CD4-positive, CD25-positive, alpha-beta regulatory T cell (primary cell): ENCODE measurements at regions not wholly inside any gene's neighbourhood (a gene's known extent, or its start where the extent isn't known, plus 50 kb on each side); places are given as distances from the start of the nearest gene placed in this dataset.
A peak's percentile ranks its signal among the peaks of the same experiment; 100 is the strongest.
"Not testable (repeated sequence)": the region's sequence is repeated elsewhere in the genome, so short reads cannot be mapped to it uniquely, and the experiment has no call there.

Experiments used
- ATAC-seq, 2 donors: fragments of 150-1000 bp; cut with Tn5 transposase; one replicate each; pipeline ENCODE4 v1.10.0; 2021; ENCODE audit warnings: low read depth in 2 of 2, moderate number of reproducible peaks in 2 of 2, moderate library complexity in 1 of 2
- DNase-seq, 3 donors: peaks; one replicate each; pipeline versions ENCODE4 v3.0.0 to v3.0.0-alpha.2; 2012 to 2022; ENCODE audit warnings: mixed read lengths in 1 of 3
- H3K27ac ChIP-seq: one replicate; pipeline ENCODE4 v1.7.0; 2013; ENCODE audit warnings: mild to moderate bottlenecking, low read length; ENCODE audit not compliant: insufficient read depth, poor library complexity, severe bottlenecking
- H3K27me3 ChIP-seq: one replicate; pipeline ENCODE4 v1.7.0; 2013; ENCODE audit warnings: low read length; ENCODE audit not compliant: control insufficient read depth, insufficient read depth
- H3K36me3 ChIP-seq: one replicate; pipeline ENCODE4 v1.7.0; 2013; ENCODE audit warnings: mild to moderate bottlenecking, low read length, moderate library complexity; ENCODE audit not compliant: control insufficient read depth, insufficient read depth
- H3K4me1 ChIP-seq: 2 replicates; pipeline ENCODE4 v1.7.0; 2013; ENCODE audit warnings: mild to moderate bottlenecking, low read length; ENCODE audit not compliant: insufficient read depth, control insufficient read depth, poor library complexity, severe bottlenecking
- H3K4me3 ChIP-seq: one replicate; pipeline ENCODE4 v1.7.0; 2013; ENCODE audit warnings: low read depth, mild to moderate bottlenecking, low read length, moderate library complexity
- H3K9me3 ChIP-seq, 2 experiments: 1 replicate in 1 of 2; 2 replicates in 1 of 2; pipeline ENCODE4 v1.7.0; 2013; ENCODE audit warnings: low read length in 2 of 2, mild to moderate bottlenecking in 1 of 2, moderate library complexity in 1 of 2; ENCODE audit not compliant: control insufficient read depth in 2 of 2
- H3K27ac Mint-ChIP-seq, 3 donors: one replicate each; pipeline ENCODE4 v1.8.0; 2020 to 2022; ENCODE audit warnings: mild to moderate bottlenecking in 3 of 3, mixed read lengths in 3 of 3, moderate library complexity in 2 of 3
- H3K27me3 Mint-ChIP-seq: one replicate; pipeline ENCODE4 v1.8.0; 2022; ENCODE audit warnings: mild to moderate bottlenecking, mixed read lengths
- H3K36me3 Mint-ChIP-seq: one replicate; pipeline ENCODE4 v1.8.0; 2020; ENCODE audit warnings: mixed read lengths
- H3K4me1 Mint-ChIP-seq, 4 donors: one replicate each; pipeline ENCODE4 v1.8.0; 2020 to 2022; ENCODE audit warnings: mixed read lengths in 4 of 4, mild to moderate bottlenecking in 1 of 4
- H3K4me3 Mint-ChIP-seq, 4 donors: one replicate each; pipeline ENCODE4 v1.8.0; 2020 to 2022; ENCODE audit warnings: mild to moderate bottlenecking in 4 of 4, mixed read lengths in 4 of 4, moderate library complexity in 3 of 4
- H3K9me3 Mint-ChIP-seq, 7 donors: one replicate each; pipeline ENCODE4 v1.8.0; 2020 to 2022; ENCODE audit warnings: mixed read lengths in 7 of 7, mild to moderate bottlenecking in 3 of 7, moderate library complexity in 2 of 7

DNA sequence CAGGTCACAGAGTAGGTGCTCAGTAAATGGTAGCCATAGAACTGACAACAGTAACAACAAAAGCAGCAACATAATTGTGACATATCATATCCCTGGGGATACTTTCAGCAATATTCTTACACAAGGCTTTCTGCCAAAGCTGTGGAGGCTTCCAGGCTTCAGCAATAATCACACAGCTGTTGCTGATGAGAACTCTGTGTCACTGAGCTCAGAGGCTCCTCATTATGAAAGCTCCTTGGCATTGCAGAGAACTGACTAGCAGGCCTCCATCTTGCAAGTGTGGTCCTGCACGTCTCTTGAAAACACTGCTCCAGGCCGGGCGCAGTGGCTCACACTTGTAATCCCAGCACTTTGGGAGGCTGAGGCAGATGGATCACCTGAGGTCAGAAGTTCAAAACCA is 97.3 kb upstream of the BTG1 start:
- Histone ChIP-seq H3K9me3 (no peaks in the 10 kb centered on the region), H3K36me3 (no peaks in the 10 kb centered on the region), H3K27me3 (no peaks in the 10 kb centered on the region), H3K27ac (no peak overlapping the region), H3K4me3 (no peak overlapping the region), H3K4me1 (no peaks in the 10 kb centered on the region)
- Mint-ChIP-seq H3K4me3 (no peak overlapping the region), H3K9me3 (peaks cover 0 to 4% (median 0%) of the 10 kb centered on the region in 7 donors), H3K4me1 (peaks cover 0 to 13% (median 1%) of the 10 kb centered on the region in 4 donors), H3K27me3 (no peaks in the 10 kb centered on the region), H3K27ac (no peak overlapping the region), H3K36me3 (no peaks in the 10 kb centered on the region)
- no peak for ATAC-seq
- no peak for DNase-seq

DNA sequence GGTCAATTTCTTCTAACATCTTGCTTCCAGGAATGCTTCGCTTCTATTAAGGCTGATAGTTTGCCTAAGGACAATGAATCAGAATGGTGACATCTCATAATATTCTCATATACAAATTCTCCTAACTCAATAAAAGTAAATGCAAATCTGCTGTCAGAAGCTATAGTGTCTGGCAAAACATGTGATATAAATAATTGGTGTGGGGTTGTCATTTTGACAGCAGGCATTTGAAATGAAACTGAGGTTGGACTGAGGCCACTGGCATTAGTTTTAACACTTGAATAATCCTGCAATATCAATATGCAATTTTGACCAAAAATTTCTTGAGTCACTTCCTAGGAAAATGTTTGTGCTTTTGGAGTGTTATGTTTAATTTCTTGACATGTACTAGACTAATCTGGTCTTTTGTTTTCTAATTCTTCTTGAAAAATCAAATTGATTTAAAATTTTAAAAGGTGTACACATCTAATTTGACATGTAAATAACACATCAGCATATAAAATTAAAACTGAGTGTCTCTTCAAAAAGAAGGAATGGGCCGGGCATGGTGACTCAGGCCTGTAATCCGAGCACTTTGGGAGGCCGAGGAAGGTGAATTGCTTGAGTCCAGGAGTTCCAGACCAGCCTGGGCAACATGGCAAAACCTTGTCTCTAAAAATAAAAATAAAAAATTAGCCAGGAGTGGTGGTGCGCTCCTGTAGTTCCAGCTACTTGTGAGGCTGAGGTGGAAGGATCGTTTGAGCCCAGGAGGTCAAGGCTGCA is 92.3 kb upstream of the BTG1 start:
- H3K27ac Mint-ChIP-seq = peak overlapping the region in 2 of 3 donors; percentile 9 to 40
- H3K36me3 ChIP-seq = no peaks in the 10 kb centered on the region
- H3K4me3 ChIP-seq = no peak overlapping the region
- H3K4me3 Mint-ChIP-seq = no peak overlapping the region
- no peaks in the 10 kb centered on the region for H3K36me3 Mint-ChIP-seq
- H3K4me1 ChIP-seq = no peaks in the 10 kb centered on the region
- H3K27me3 Mint-ChIP-seq = no peaks in the 10 kb centered on the region
- no peaks in the 10 kb centered on the region for H3K9me3 Mint-ChIP-seq
- ATAC-seq (no peak), DNase-seq (no peak)
- no peaks in the 10 kb centered on the region for H3K27me3 ChIP-seq
- H3K9me3 ChIP-seq = no peaks in the 10 kb centered on the region
- no peak overlapping the region for H3K27ac ChIP-seq
- H3K4me1 Mint-ChIP-seq = peaks cover 5 to 17% (median 8%) of the 10 kb centered on the region in 4 donors

DNA sequence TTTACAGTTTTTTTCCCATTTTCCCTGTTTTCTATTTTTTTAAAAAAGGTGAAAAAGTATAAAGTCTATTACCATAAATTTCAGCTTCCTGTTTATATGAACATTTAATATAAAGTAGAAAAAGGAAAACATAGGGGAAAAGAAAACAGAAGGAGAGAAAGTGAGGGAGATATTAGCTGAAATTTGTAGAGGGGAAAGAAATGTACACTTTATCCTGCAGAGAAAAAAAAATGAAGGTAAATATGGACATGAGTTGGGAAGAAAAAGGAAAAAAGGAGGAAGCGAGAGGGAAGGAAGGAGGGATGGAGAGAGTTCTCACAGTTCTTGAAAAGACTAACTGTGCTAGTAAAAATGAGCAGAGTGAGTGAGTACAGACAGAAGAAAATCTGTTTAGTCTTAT is 91.6 kb upstream of the BTG1 start:
- H3K4me3 Mint-ChIP-seq = no peak overlapping the region

DNA sequence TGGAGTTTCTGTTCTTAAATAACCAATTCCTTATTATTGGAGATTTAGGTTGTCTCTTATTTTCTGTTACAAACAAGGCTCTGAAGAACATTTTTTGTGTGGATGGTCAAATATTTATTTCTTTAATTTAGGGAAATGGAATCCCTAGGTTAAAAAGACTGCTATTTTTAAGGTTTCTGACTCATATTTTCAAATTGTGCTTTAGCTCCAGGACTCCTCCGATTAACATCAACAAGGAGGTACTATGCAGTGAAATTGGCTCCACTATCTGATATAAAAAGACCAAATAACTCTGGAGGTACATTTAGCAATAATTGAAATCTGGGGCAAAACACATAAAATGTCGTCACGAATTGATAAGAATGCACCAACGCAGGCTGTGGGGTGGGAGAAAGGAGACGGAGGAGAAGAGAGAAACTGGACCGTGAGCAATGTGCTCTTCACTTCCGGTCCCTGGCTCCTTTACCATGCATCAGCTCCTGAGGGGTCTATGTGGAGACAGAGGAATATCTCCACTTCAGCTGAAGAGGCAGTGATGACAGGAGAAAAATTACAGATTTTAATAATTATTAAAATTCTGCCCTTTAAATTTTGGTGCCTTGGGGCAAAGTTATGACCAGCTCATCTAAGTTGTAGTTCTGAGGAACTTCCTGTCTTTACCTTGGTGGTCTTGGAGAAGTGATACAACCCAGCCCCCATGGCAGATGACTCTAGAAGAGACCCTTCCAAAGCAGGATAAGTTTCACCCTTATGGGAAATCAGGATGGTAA is 90.2 kb upstream of the BTG1 start:
- Mint-ChIP-seq H3K4me3 (no peak overlapping the region), H3K9me3 (no peaks in the 10 kb centered on the region), H3K4me1 (peaks cover 5 to 12% (median 8%) of the 10 kb centered on the region in 4 donors), H3K36me3 (no peaks in the 10 kb centered on the region), H3K27ac (peak overlapping the region in 2 of 3 donors; percentile 40 to 71), H3K27me3 (no peaks in the 10 kb centered on the region)
- DNase-seq (no peak), ATAC-seq (no peak)
- Histone ChIP-seq H3K36me3 (no peaks in the 10 kb centered on the region), H3K27me3 (no peaks in the 10 kb centered on the region), H3K4me1 (no peaks in the 10 kb centered on the region), H3K27ac (no peak overlapping the region), H3K9me3 (no peaks in the 10 kb centered on the region), H3K4me3 (no peak overlapping the region)

More for the DNA sequence above, 91.6 kb upstream of the BTG1 start:
- peaks cover 5 to 17% (median 8%) of the 10 kb centered on the region in 4 donors for H3K4me1 Mint-ChIP-seq
- H3K9me3 Mint-ChIP-seq = no peaks in the 10 kb centered on the region
- no peak overlapping the region for H3K27ac ChIP-seq
- no peaks in the 10 kb centered on the region for H3K9me3 ChIP-seq
- H3K36me3 ChIP-seq = no peaks in the 10 kb centered on the region
- H3K4me1 ChIP-seq = no peaks in the 10 kb centered on the region
- ATAC-seq = no peak
- H3K27me3 ChIP-seq = no peaks in the 10 kb centered on the region
- H3K27me3 Mint-ChIP-seq = no peaks in the 10 kb centered on the region
- H3K27ac Mint-ChIP-seq = peak overlapping the region in 2 of 3 donors; percentile 40 to 72
- no peaks in the 10 kb centered on the region for H3K36me3 Mint-ChIP-seq
- DNase-seq = no peak
- no peak overlapping the region for H3K4me3 ChIP-seq

DNA sequence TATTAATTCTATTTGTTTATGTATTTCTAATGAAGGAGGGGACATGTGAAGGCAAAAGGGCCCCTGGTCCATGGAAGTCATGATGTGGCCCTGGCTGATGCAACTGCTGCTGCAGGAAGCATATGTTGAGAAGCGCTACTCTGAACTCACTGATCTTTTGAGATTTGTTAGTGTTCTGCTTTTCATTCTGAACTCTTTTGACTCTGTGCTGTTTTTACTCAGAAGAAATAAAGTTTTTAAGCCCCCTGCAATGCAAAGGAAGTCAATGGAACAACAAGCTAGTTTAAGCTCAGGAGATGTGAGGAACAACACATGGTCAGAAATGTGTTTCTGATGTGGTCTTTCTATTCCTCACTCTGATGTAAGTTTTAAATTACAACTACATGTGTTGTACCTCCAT is 88.9 kb upstream of the BTG1 start:
- H3K9me3 Mint-ChIP-seq = peaks cover 0 to 1% (median 0%) of the 10 kb centered on the region in 7 donors
- ATAC-seq (peak in 1 of 2 donors; percentile 20), DNase-seq (no peak)
- peaks cover 5 to 12% (median 10%) of the 10 kb centered on the region in 4 donors for H3K4me1 Mint-ChIP-seq
- no peaks in the 10 kb centered on the region for H3K27me3 ChIP-seq
- H3K27ac ChIP-seq = no peak overlapping the region
- H3K27ac Mint-ChIP-seq = peak overlapping the region in 1 of 3 donors; percentile 53
- no peaks in the 10 kb centered on the region for H3K36me3 Mint-ChIP-seq
- no peaks in the 10 kb centered on the region for H3K9me3 ChIP-seq
- H3K27me3 Mint-ChIP-seq = no peaks in the 10 kb centered on the region
- H3K36me3 ChIP-seq = no peaks in the 10 kb centered on the region
- peak overlapping the region in 2 of 4 donors; percentile 11 to 19 for H3K4me3 Mint-ChIP-seq
- H3K4me1 ChIP-seq = no peaks in the 10 kb centered on the region
- H3K4me3 ChIP-seq = no peak overlapping the region

DNA sequence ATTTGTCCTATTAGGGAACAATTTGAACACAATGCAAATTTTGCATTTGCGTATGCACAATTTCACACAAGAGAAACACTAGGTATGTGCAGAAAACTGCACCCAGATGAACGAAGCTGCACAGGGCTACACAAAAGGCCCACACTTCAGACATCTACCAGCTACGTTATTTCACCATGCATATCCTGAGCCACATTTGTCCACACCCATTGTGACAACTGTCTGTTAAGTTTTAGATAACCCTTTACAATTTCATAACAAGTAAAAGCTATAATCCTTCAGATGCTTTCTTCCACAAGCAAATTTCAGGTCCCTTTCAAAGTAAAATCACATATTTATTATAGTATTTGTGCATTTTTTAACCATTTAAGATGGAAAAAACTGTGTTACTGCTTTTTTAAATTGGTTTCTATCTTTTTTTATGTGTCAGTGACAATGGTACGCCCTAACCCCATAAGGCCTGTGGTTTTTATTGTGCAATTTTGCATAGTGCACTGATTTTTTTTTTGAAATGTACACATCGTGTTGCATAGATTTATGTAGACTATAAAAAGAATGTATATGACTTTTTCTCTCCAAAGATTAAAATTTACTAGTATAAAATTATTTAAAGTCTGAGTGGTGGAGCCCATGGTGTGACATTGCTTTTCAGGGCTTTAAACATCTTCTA is 87.8 kb upstream of the BTG1 start:
- H3K36me3 ChIP-seq = no peaks in the 10 kb centered on the region
- Mint-ChIP-seq H3K27ac (no peak overlapping the region), H3K36me3 (no peaks in the 10 kb centered on the region), H3K4me3 (no peak overlapping the region), H3K9me3 (peaks cover 0 to 1% (median 0%) of the 10 kb centered on the region in 7 donors), H3K4me1 (peaks cover 5 to 12% (median 10%) of the 10 kb centered on the region in 4 donors), H3K27me3 (no peaks in the 10 kb centered on the region)
- DNase-seq (no peak), ATAC-seq (no peak)
- H3K4me1 ChIP-seq = no peaks in the 10 kb centered on the region
- H3K4me3 ChIP-seq = no peak overlapping the region
- H3K9me3 ChIP-seq = no peaks in the 10 kb centered on the region
- H3K27ac ChIP-seq = no peak overlapping the region
- no peaks in the 10 kb centered on the region for H3K27me3 ChIP-seq

DNA sequence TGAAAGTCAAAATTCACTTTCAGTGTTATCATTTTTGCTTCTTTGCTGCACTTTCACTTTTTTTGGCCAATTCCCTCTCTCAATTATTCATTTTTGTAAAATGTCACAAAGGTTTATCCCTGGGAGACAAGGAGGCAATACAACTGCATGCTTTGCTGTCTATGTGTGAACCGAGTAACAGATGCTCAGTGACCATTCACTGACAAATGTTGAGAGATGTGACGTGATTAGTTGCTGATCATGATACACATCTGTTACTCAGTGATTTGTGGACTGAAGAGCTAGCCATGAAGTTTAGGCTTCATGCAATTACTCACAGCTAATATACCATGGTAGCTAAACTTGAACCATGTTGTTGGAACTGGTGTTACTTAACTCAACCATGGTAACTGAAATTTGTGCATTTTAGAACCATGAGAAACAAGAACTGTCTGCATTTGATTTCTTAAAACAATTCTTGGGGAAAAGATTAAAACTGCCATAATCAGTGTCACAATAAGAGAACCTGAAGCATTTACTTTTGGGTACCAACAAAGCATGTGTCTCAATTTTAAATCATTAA is 86.8 kb upstream of the BTG1 start:
- not testable (repeated sequence) for H3K4me3 ChIP-seq, ATAC-seq, H3K36me3 Mint-ChIP-seq, H3K36me3 ChIP-seq, H3K4me1 ChIP-seq, H3K27me3 ChIP-seq, H3K9me3 ChIP-seq, H3K9me3 Mint-ChIP-seq, H3K27ac ChIP-seq, DNase-seq, H3K27ac Mint-ChIP-seq, H3K27me3 Mint-ChIP-seq, H3K4me3 Mint-ChIP-seq
- H3K4me1 Mint-ChIP-seq = peaks cover 5 to 12% (median 10%) of the 10 kb centered on the region in 4 donors
